GM19035 (cell line): ENCODE measurements at regions not wholly inside any gene's neighbourhood (a gene's known extent, or its start where the extent isn't known, plus 50 kb on each side); places are given as distances from the start of the nearest gene placed in this dataset.

Experiments
- ATAC-seq: cut with Tn5 transposase; IDR thresholded peaks from one replicate; pipeline ENCODE4 v1.9.1; 2021; ENCODE audit not compliant: unreplicated experiment

- ATAC-seq = no peak
Measured at GRCh38 chr10:55280696-55281095, 479.7 kb upstream of the PCDH15 start.

- ATAC-seq = no peak
Measured at GRCh38 chr10:55277549-55277948, 476.5 kb upstream of the PCDH15 start.

GRCh38 chr10:55274367-55274766 lies 473.3 kb upstream of the PCDH15 start:
- no peak for ATAC-seq

- ATAC-seq = no peak
Measured at GRCh38 chr10:55273946-55274345, 472.9 kb upstream of the PCDH15 start.

GRCh38 chr10:55272886-55273285 lies 471.9 kb upstream of the PCDH15 start:
- no peak for ATAC-seq

- no peak for ATAC-seq
Measured at GRCh38 chr10:55266797-55267196, 465.8 kb upstream of the PCDH15 start.

- no peak for ATAC-seq
Measured at GRCh38 chr10:55263327-55263726, 462.3 kb upstream of the PCDH15 start.

GRCh38 chr10:55242544-55242943 lies 441.5 kb upstream of the PCDH15 start:
- ATAC-seq = no peak

- ATAC-seq = no peak
Measured at GRCh38 chr10:55237462-55237861, 436.4 kb upstream of the PCDH15 start.

- ATAC-seq = peak; percentile 98
Measured at GRCh38 chr10:55233505-55233904, 432.5 kb upstream of the PCDH15 start.

GRCh38 chr10:55233090-55233489 lies 432.1 kb upstream of the PCDH15 start:
- no peak for ATAC-seq

GRCh38 chr10:55232553-55232952 lies 431.5 kb upstream of the PCDH15 start:
- ATAC-seq = no peak

- no peak for ATAC-seq
Measured at GRCh38 chr10:55227967-55228366, 426.9 kb upstream of the PCDH15 start.

- ATAC-seq = no peak
Measured at GRCh38 chr10:55224007-55224781, 423.2 kb upstream of the PCDH15 start.

GRCh38 chr10:55223352-55223751 lies 422.3 kb upstream of the PCDH15 start:
- ATAC-seq = no peak

- ATAC-seq = no peak
Measured at GRCh38 chr10:55220975-55221374, 419.9 kb upstream of the PCDH15 start.

GRCh38 chr10:55215699-55216098 lies 414.7 kb upstream of the PCDH15 start:
- no peak for ATAC-seq

- no peak for ATAC-seq
Measured at GRCh38 chr10:55214608-55215007, 413.6 kb upstream of the PCDH15 start.

GRCh38 chr10:55212051-55212450 lies 411.0 kb upstream of the PCDH15 start:
- no peak for ATAC-seq

GRCh38 chr10:55203874-55204273 lies 402.8 kb upstream of the PCDH15 start:
- no peak for ATAC-seq

GRCh38 chr10:55203319-55203718 lies 402.3 kb upstream of the PCDH15 start:
- peak; percentile 49 for ATAC-seq

- no peak for ATAC-seq
Measured at GRCh38 chr10:55200020-55200419, 399.0 kb upstream of the PCDH15 start.

- no peak for ATAC-seq
Measured at GRCh38 chr10:55191236-55191860, 390.3 kb upstream of the PCDH15 start.
